ENCODE measurements at regions not wholly inside any gene's neighbourhood (a gene's known extent, or its start where the extent isn't known, plus 50 kb on each side); places are given as distances from the start of the nearest gene placed in this dataset.

- no peak for DNase-seq (ENCODE audit: low read depth, low spot score)
- in situ Hi-C loops (cut with HindIII; ENCODE audit: low pct_unique_long_range_greater_than_20kb, low sequenced_read_pairs) = no loop called here
Observed at GRCh38 chr5:93117751-93118531, 463.1 kb downstream of the NR2F1-AS1 start.

- in situ Hi-C loops (cut with HindIII; ENCODE audit: low pct_unique_long_range_greater_than_20kb, low sequenced_read_pairs) = no loop called here
- DNase-seq (ENCODE audit: low read depth, low spot score) = no peak
Observed at GRCh38 chr5:93107805-93108520, 473.1 kb downstream of the NR2F1-AS1 start.

GRCh38 chr5:93107141-93107540 is 473.9 kb downstream of the NR2F1-AS1 start:
- no peak for DNase-seq (ENCODE audit: low read depth, low spot score)

GRCh38 chr5:93101661-93102060 is 479.4 kb downstream of the NR2F1-AS1 start:
- DNase-seq (ENCODE audit: low read depth, low spot score) = no peak
- in situ Hi-C loops (cut with HindIII; ENCODE audit: low pct_unique_long_range_greater_than_20kb, low sequenced_read_pairs) = no loop called here

More at GRCh38 chr5:93107141-93107540, 473.9 kb downstream of the NR2F1-AS1 start:
- in situ Hi-C loops (cut with HindIII; ENCODE audit: low pct_unique_long_range_greater_than_20kb, low sequenced_read_pairs) = no loop called here

- no peak for DNase-seq (ENCODE audit: low read depth, low spot score)
- in situ Hi-C loops (cut with HindIII; ENCODE audit: low pct_unique_long_range_greater_than_20kb, low sequenced_read_pairs) = no loop called here
Observed at GRCh38 chr5:93100976-93101375, 480.0 kb downstream of the NR2F1-AS1 start.

- in situ Hi-C loops (cut with HindIII; ENCODE audit: low pct_unique_long_range_greater_than_20kb, low sequenced_read_pairs) = no loop called here
- no peak for DNase-seq (ENCODE audit: low read depth, low spot score)
Observed at GRCh38 chr5:93100428-93100827, 480.6 kb downstream of the NR2F1-AS1 start.

- DNase-seq (ENCODE audit: low read depth, low spot score) = no peak
- in situ Hi-C loops (cut with HindIII; ENCODE audit: low pct_unique_long_range_greater_than_20kb, low sequenced_read_pairs) = no loop called here
Observed at GRCh38 chr5:93099902-93100347, 481.1 kb downstream of the NR2F1-AS1 start.

GRCh38 chr5:93096561-93096960 is 484.5 kb downstream of the NR2F1-AS1 start:
- in situ Hi-C loops (cut with HindIII; ENCODE audit: low pct_unique_long_range_greater_than_20kb, low sequenced_read_pairs) = no loop called here
- no peak for DNase-seq (ENCODE audit: low read depth, low spot score)

GRCh38 chr5:93092349-93093105 is 488.5 kb downstream of the NR2F1-AS1 start:
- in situ Hi-C loops (cut with HindIII; ENCODE audit: low pct_unique_long_range_greater_than_20kb, low sequenced_read_pairs) = no loop called here
- peak; percentile 25 for DNase-seq (ENCODE audit: low read depth, low spot score)

GRCh38 chr5:93090698-93091097 is 490.3 kb downstream of the NR2F1-AS1 start:
- in situ Hi-C loops (cut with HindIII; ENCODE audit: low pct_unique_long_range_greater_than_20kb, low sequenced_read_pairs) = no loop called here

GRCh38 chr5:93088592-93089389 is 492.2 kb downstream of the NR2F1-AS1 start:
- DNase-seq (ENCODE audit: low read depth, low spot score) = no peak
- in situ Hi-C loops (cut with HindIII; ENCODE audit: low pct_unique_long_range_greater_than_20kb, low sequenced_read_pairs) = no loop called here

More at GRCh38 chr5:93090698-93091097, 490.3 kb downstream of the NR2F1-AS1 start:
- DNase-seq (ENCODE audit: low read depth, low spot score) = no peak

GRCh38 chr5:93087326-93087725 is 493.7 kb downstream of the NR2F1-AS1 start:
- DNase-seq (ENCODE audit: low read depth, low spot score) = no peak
- in situ Hi-C loops (cut with HindIII; ENCODE audit: low pct_unique_long_range_greater_than_20kb, low sequenced_read_pairs) = no loop called here

- in situ Hi-C loops (cut with HindIII; ENCODE audit: low pct_unique_long_range_greater_than_20kb, low sequenced_read_pairs) = no loop called here
- DNase-seq (ENCODE audit: low read depth, low spot score) = no peak
Observed at GRCh38 chr5:93082981-93083380, 498.0 kb downstream of the NR2F1-AS1 start.

GRCh38 chr5:93079046-93079445 is 502.0 kb downstream of the NR2F1-AS1 start:
- in situ Hi-C loops (cut with HindIII; ENCODE audit: low pct_unique_long_range_greater_than_20kb, low sequenced_read_pairs) = no loop called here

GRCh38 chr5:93078082-93079038 is 502.7 kb downstream of the NR2F1-AS1 start:
- DNase-seq (ENCODE audit: low read depth, low spot score) = peak; percentile 51
- in situ Hi-C loops (cut with HindIII; ENCODE audit: low pct_unique_long_range_greater_than_20kb, low sequenced_read_pairs) = no loop called here

More at GRCh38 chr5:93079046-93079445, 502.0 kb downstream of the NR2F1-AS1 start:
- DNase-seq (ENCODE audit: low read depth, low spot score) = no peak

- in situ Hi-C loops (cut with HindIII; ENCODE audit: low pct_unique_long_range_greater_than_20kb, low sequenced_read_pairs) = no loop called here
- peak; percentile 18 for DNase-seq (ENCODE audit: low read depth, low spot score)
Observed at GRCh38 chr5:93076566-93076965, 504.5 kb downstream of the NR2F1-AS1 start.
